Neural cell (in vitro differentiated cells): ENCODE measurements at regions not wholly inside any gene's neighbourhood (a gene's known extent, or its start where the extent isn't known, plus 50 kb on each side); places are given as distances from the start of the nearest gene placed in this dataset.

Experiments used
- H2AFZ ChIP-seq: fragments of 200-600, 300-800 bp; sonication (generic), shearing (Covaris generic); 2 replicates; pipeline ENCODE4 v1.6.0; 2014; ENCODE audit warnings: low read depth, mild to moderate bottlenecking, antibody characterized with exemption, low read length, moderate library complexity
- H3F3A ChIP-seq: fragments of 200-600 bp; shearing (Covaris generic); 2 replicates; pipeline ENCODE4 v1.6.1; 2016; ENCODE audit warnings: mild to moderate bottlenecking, moderate library complexity, mixed read lengths, antibody characterized with exemption, low read length; ENCODE audit not compliant: insufficient read depth, poor library complexity, severe bottlenecking
- H3K27ac ChIP-seq: fragments of 200-600, 300-800 bp; sonication (generic), shearing (Covaris generic); 2 replicates; pipeline ENCODE4 v1.5.1; 2014; ENCODE audit warnings: mild to moderate bottlenecking, low read length, moderate library complexity
- H3K27me3 ChIP-seq: fragments of 300-800, 200-600 bp; sonication (generic), shearing (Covaris generic); 2 replicates; pipeline ENCODE4 v1.6.0; 2014; ENCODE audit warnings: mild to moderate bottlenecking, low read depth, low read length, moderate library complexity; ENCODE audit not compliant: insufficient read depth
- H3K36me3 ChIP-seq: fragments of 300-800, 200-600 bp; sonication (generic), shearing (Covaris generic); 2 replicates; pipeline ENCODE4 v1.5.1; 2014; ENCODE audit warnings: mild to moderate bottlenecking, antibody characterized with exemption, low read length, moderate library complexity; ENCODE audit not compliant: insufficient read depth
- H3K4me2 ChIP-seq: fragments of 300-800, 200-600 bp; sonication (generic), shearing (Covaris generic); 2 replicates; pipeline ENCODE4 v1.6.0; 2014; ENCODE audit warnings: mild to moderate bottlenecking, low read length
- H3K4me3 ChIP-seq: fragments of 300-800, 200-600 bp; sonication (generic), shearing (Covaris generic); 2 replicates; pipeline ENCODE4 v1.5.1; 2014; ENCODE audit warnings: mild to moderate bottlenecking, low read length, moderate library complexity
- H3K79me2 ChIP-seq: fragments of 200-600 bp; shearing (Covaris generic); replicated peaks from 2 replicates; pipeline ENCODE4 v1.6.0; 2014; ENCODE audit warnings: mild to moderate bottlenecking, low read length, moderate library complexity; ENCODE audit not compliant: insufficient read depth
- H3K9ac ChIP-seq: fragments of 300-800, 200-600 bp; sonication (generic), shearing (Covaris generic); 2 replicates; pipeline ENCODE4 v1.6.1; 2016; ENCODE audit warnings: mild to moderate bottlenecking, low read length, mixed read lengths
- H3K9me2 ChIP-seq: fragments of 200-600 bp; shearing (Covaris generic); 2 replicates; pipeline ENCODE4 v1.6.1; 2016; ENCODE audit warnings: mild to moderate bottlenecking, low read length, mixed read lengths; ENCODE audit not compliant: insufficient read depth
- H3K9me3 ChIP-seq: fragments of 200-600, 300-800 bp; sonication (generic), shearing (Covaris generic); 2 replicates; pipeline ENCODE4 v1.6.1; 2016; ENCODE audit warnings: mild to moderate bottlenecking, mixed run types, low read length, moderate library complexity, mixed read lengths
- H4K20me1 ChIP-seq: fragments of 200-600 bp; shearing (Covaris generic); 2 replicates; pipeline ENCODE4 v1.6.1; 2016; ENCODE audit warnings: mild to moderate bottlenecking, mixed run types; ENCODE audit not compliant: insufficient read depth
- EP300 ChIP-seq: fragments of 450-650 bp; conservative IDR thresholded peaks from 2 replicates; pipeline ENCODE4 v1.6.1; 2014; ENCODE audit warnings: antibody characterized with exemption, mild to moderate bottlenecking, moderate library complexity; ENCODE audit not compliant: poor library complexity, severe bottlenecking
- EZH2 ChIP-seq: fragments of 200-600, 300-800 bp; shearing (Covaris generic), sonication (generic); IDR thresholded peaks from 2 replicates; pipeline ENCODE4 v1.6.1; 2014; ENCODE audit warnings: antibody characterized with exemption, low read length, borderline replicate concordance, mild to moderate bottlenecking; ENCODE audit not compliant: insufficient read depth, poor library complexity, severe bottlenecking
- MXI1 ChIP-seq: fragments of 450-650 bp; conservative IDR thresholded peaks from 2 replicates; pipeline ENCODE4 v1.6.1; 2014; ENCODE audit warnings: antibody characterized with exemption, mild to moderate bottlenecking; ENCODE audit not compliant: poor library complexity, severe bottlenecking
- POLR2AphosphoS5 ChIP-seq: IDR thresholded peaks from 2 replicates; pipeline ENCODE4 v1.6.1; 2012
- RAD21 ChIP-seq: fragments of 450-650 bp; conservative IDR thresholded peaks from 2 replicates; pipeline ENCODE4 v1.6.1; 2014; ENCODE audit warnings: antibody characterized with exemption, mild to moderate bottlenecking, moderate library complexity
- SMC3 ChIP-seq: fragments of 450-650 bp; conservative IDR thresholded peaks from 2 replicates; pipeline ENCODE4 v1.6.1; 2014; ENCODE audit warnings: antibody characterized with exemption, mild to moderate bottlenecking, moderate library complexity; ENCODE audit not compliant: poor library complexity
- TAF1 ChIP-seq: IDR thresholded peaks from 2 replicates; pipeline ENCODE4 v1.6.1; 2012; ENCODE audit warnings: low read depth
- TF ChIP-seq, protein P1 (sequence below): fragments of 450-650 bp; IDR thresholded peaks from 2 replicates; pipeline ENCODE4 v1.5.1; 2014; ENCODE audit warnings: antibody characterized with exemption, mild to moderate bottlenecking, moderate library complexity; ENCODE audit not compliant: poor library complexity, severe bottlenecking
- TF ChIP-seq, protein P2 (sequence below): IDR thresholded peaks from 2 replicates; pipeline ENCODE4 v1.6.1; 2012; ENCODE audit warnings: borderline replicate concordance

DNA sequence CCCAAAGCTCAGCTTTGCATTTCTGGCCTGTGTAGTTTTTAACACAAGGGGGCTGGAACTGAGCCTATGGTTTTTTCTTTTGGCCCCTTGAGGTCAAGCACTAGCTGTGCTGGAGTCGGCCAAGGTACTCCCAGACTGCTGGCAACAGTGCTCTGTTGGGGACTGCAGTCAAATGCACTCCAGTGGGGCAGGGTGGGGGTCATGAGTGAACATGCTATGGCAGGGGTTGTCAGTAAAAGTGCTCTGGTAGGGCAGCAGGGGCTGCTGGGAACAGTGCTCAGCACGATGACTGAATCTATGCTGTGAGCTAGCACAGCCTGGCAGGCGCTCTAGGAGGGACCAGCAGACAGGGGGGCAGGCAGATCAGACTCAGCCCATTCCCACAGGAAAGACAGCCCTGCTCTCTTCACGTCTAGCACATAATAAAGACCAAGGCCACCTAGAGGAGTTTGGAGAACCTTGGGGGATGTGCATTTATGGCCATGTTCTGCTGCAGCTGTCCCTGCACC, 55.0 kb upstream of the CERS6 start:
- no peak overlapping the region for H2AFZ ChIP-seq
- no peaks in the 10 kb centered on the region for H3F3A ChIP-seq
- no peaks in the 10 kb centered on the region for H3K79me2 ChIP-seq
- no peak overlapping the region for H3K9ac ChIP-seq
- H3K27me3 ChIP-seq: no peaks in the 10 kb centered on the region
- TF ChIP-seq, protein P1, sequence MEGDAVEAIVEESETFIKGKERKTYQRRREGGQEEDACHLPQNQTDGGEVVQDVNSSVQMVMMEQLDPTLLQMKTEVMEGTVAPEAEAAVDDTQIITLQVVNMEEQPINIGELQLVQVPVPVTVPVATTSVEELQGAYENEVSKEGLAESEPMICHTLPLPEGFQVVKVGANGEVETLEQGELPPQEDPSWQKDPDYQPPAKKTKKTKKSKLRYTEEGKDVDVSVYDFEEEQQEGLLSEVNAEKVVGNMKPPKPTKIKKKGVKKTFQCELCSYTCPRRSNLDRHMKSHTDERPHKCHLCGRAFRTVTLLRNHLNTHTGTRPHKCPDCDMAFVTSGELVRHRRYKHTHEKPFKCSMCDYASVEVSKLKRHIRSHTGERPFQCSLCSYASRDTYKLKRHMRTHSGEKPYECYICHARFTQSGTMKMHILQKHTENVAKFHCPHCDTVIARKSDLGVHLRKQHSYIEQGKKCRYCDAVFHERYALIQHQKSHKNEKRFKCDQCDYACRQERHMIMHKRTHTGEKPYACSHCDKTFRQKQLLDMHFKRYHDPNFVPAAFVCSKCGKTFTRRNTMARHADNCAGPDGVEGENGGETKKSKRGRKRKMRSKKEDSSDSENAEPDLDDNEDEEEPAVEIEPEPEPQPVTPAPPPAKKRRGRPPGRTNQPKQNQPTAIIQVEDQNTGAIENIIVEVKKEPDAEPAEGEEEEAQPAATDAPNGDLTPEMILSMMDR: no peak
- no peak for TF ChIP-seq MXI1
- TF ChIP-seq EP300: no peak
- no peak for TF ChIP-seq SMC3
- TF ChIP-seq, protein P2, sequence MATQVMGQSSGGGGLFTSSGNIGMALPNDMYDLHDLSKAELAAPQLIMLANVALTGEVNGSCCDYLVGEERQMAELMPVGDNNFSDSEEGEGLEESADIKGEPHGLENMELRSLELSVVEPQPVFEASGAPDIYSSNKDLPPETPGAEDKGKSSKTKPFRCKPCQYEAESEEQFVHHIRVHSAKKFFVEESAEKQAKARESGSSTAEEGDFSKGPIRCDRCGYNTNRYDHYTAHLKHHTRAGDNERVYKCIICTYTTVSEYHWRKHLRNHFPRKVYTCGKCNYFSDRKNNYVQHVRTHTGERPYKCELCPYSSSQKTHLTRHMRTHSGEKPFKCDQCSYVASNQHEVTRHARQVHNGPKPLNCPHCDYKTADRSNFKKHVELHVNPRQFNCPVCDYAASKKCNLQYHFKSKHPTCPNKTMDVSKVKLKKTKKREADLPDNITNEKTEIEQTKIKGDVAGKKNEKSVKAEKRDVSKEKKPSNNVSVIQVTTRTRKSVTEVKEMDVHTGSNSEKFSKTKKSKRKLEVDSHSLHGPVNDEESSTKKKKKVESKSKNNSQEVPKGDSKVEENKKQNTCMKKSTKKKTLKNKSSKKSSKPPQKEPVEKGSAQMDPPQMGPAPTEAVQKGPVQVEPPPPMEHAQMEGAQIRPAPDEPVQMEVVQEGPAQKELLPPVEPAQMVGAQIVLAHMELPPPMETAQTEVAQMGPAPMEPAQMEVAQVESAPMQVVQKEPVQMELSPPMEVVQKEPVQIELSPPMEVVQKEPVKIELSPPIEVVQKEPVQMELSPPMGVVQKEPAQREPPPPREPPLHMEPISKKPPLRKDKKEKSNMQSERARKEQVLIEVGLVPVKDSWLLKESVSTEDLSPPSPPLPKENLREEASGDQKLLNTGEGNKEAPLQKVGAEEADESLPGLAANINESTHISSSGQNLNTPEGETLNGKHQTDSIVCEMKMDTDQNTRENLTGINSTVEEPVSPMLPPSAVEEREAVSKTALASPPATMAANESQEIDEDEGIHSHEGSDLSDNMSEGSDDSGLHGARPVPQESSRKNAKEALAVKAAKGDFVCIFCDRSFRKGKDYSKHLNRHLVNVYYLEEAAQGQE: no peak
- TF ChIP-seq EZH2: no peak
- TF ChIP-seq TAF1: no peak
- no peak for TF ChIP-seq POLR2AphosphoS5
- no peak for TF ChIP-seq RAD21
- H3K4me2 ChIP-seq: no peak overlapping the region
- no peaks in the 10 kb centered on the region for H3K9me3 ChIP-seq
- H3K4me3 ChIP-seq: no peak overlapping the region
- no peak overlapping the region for H3K27ac ChIP-seq
- H3K36me3 ChIP-seq: no peaks in the 10 kb centered on the region
- no peaks in the 10 kb centered on the region for H3K9me2 ChIP-seq
- H4K20me1 ChIP-seq: no peaks in the 10 kb centered on the region

DNA sequence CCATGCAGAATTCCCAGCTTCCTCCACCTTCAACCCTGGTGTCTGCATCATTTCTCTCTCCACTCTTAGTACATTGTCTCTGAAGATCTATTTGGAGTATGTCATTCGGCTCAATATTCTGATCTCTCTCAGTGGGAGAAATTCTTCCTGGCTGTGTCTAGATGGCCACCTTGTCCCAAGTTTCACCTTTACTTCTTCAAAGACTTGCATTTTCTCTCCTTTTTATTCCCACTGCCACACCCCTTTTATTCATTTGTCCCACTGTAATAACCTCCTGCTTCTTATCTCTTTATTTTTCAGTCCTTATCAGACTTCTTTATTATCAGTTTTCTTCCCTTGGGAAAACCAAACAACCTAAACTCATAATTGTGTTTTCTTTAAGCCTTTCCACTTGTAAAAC, 54.3 kb upstream of the CERS6 start:
- Histone ChIP-seq H3K9me2 (no peaks in the 10 kb centered on the region), H3K4me3 (no peak overlapping the region)
- no peak for TF ChIP-seq SMC3
- TF ChIP-seq MXI1: no peak
- no peak for TF ChIP-seq POLR2AphosphoS5
- TF ChIP-seq RAD21: no peak
- TF ChIP-seq TAF1: no peak
- TF ChIP-seq, protein P2: no peak
- no peak for TF ChIP-seq EZH2
- TF ChIP-seq, protein P1: no peak
- TF ChIP-seq EP300: no peak

More for the DNA sequence above, 54.3 kb upstream of the CERS6 start:
- Histone ChIP-seq H3K9me3 (no peaks in the 10 kb centered on the region), H4K20me1 (no peaks in the 10 kb centered on the region), H3K4me2 (no peak overlapping the region), H3F3A (no peaks in the 10 kb centered on the region), H3K27me3 (no peaks in the 10 kb centered on the region), H2AFZ (no peak overlapping the region), H3K9ac (no peak overlapping the region), H3K36me3 (no peaks in the 10 kb centered on the region), H3K79me2 (no peaks in the 10 kb centered on the region), H3K27ac (no peak overlapping the region)
